SK-N-MC (cell line): ENCODE measurements at regions not wholly inside any gene's neighbourhood (a gene's known extent, or its start where the extent isn't known, plus 50 kb on each side); places are given as distances from the start of the nearest gene placed in this dataset.

Experiments
- DNase-seq: peaks from one replicate; pipeline ENCODE4 v3.0.0-alpha.2; 2011; ENCODE audit warnings: low read depth, low spot score
- H3K27ac ChIP-seq: fragments of 200-600 bp; sonication (generic); 2 replicates; pipeline ENCODE4 v1.5.1; 2016; ENCODE audit warnings: mixed run types
- H3K36me3 ChIP-seq: fragments of 200-600 bp; sonication (generic); 2 replicates; pipeline ENCODE4 v1.6.1; 2017; ENCODE audit warnings: antibody characterized with exemption, low read length, mixed read lengths; ENCODE audit not compliant: insufficient read depth
- H3K4me3 ChIP-seq: fragments of 200-600 bp; sonication (generic); 2 replicates; pipeline ENCODE4 v1.5.1; 2016
- H3K9ac ChIP-seq: fragments of 200-600 bp; sonication (generic); 2 replicates; pipeline ENCODE4 v1.8.0; 2017; ENCODE audit warnings: mixed run types, mixed read lengths; ENCODE audit not compliant: insufficient read length
- H3K9me3 ChIP-seq: fragments of 200-600 bp; sonication (generic); 2 replicates; pipeline ENCODE4 v1.6.1; 2017; ENCODE audit warnings: low read depth, mild to moderate bottlenecking, antibody characterized with exemption, low read length, moderate library complexity, mixed read lengths
- EZH2 ChIP-seq: fragments of 200-600 bp; sonication (generic); IDR thresholded peaks from one replicate; pipeline ENCODE4 v1.6.1; 2017; ENCODE audit warnings: antibody characterized with exemption
- FOXP2 ChIP-seq: optimal IDR thresholded peaks from 2 replicates; pipeline ENCODE3; 2011; ENCODE audit warnings: mild to moderate bottlenecking, moderate library complexity; ENCODE audit not compliant: insufficient read depth; ENCODE audit errors: extremely low read length, control extremely low read depth
- POLR2AphosphoS5 ChIP-seq: IDR thresholded peaks from 2 replicates; pipeline ENCODE4 v1.6.1; 2012; ENCODE audit warnings: mild to moderate bottlenecking, low read depth, low read length, borderline replicate concordance

GRCh38 chr10:113447278-113447677 lies 105.6 kb upstream of the HABP2 start:
- no peak for DNase-seq
- Histone ChIP-seq H3K4me3 (no peak overlapping the region), H3K9me3 (no peaks in the 10 kb centered on the region), H3K27ac (no peak overlapping the region), H3K9ac (no peak overlapping the region), H3K36me3 (no peaks in the 10 kb centered on the region)
- TF ChIP-seq FOXP2 (no peak), POLR2AphosphoS5 (no peak), EZH2 (no peak)

DNA sequence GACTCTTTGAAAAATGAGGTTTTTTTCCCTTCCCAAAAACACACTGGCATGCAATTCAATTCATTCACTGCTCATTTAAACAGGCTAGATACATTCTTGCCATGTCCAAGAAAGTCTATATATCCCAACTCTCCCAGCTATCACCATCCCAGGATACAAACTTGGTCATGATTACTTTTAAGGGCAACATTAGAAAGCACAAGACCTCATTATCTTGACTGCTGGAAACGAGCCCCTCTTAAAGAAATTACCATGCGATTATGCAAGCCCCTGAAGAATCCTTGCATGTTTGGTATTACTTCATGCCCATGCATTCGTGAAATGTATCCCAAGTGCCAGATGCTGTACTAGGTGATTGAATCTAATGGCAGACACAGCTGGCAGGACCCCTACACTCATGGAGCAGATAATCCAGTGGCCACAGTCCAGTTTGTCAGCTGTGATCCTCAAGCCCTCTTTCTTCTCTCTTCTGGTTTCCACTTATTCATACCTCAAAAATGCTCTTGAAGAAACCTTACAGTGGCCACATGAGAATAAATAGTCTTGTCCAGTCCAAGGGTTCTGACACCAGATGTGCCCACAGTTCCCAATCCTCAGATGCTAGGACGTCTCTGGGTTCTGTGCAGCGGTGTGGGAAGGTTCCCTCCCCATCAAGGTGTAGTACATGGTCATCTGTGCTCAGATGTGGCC lies 103.7 kb upstream of the HABP2 start:
- DNase-seq = no peak
- Histone ChIP-seq H3K9ac (no peak overlapping the region), H3K4me3 (no peak overlapping the region), H3K36me3 (no peaks in the 10 kb centered on the region), H3K9me3 (no peaks in the 10 kb centered on the region), H3K27ac (no peak overlapping the region)
- TF ChIP-seq EZH2 (no peak), FOXP2 (no peak), POLR2AphosphoS5 (no peak)

DNA sequence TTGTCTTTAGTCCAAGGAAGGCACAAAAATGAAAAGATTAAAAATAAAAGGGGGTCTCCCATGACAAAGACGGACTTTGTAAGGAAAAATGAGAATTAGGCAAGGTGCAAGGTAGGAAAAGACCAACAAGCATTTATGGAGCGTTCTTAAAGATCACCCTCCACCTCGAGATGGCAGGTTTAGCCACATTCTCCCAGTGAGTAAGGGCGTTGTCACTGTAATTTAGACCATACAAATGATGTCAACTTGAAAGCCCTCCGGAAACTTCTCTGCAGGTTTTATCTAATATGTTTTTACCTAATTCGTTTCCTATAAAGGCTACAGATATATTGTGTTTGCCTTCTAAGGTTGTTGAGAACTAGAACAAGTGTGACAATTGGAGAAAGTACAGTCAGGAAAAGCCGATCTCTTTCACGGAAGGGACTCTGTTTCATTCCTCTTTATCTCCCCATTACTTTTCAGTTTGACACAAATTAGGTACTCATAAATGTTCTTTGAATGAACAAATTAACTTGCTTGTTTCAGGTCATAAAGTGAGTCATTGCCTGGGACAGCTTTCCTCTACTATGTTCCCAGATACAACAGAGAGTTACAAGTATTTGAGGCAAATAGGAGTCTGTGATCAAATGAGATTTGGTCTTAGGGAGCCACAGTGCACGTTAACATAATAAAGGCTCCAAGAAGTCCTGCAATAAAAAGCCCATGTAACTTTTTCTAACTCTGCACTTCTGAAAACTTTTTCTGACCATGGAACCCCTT lies 102.6 kb upstream of the HABP2 start:
- no peak overlapping the region for H3K9ac ChIP-seq
- no peak for TF ChIP-seq EZH2
- no peak for TF ChIP-seq FOXP2
- TF ChIP-seq POLR2AphosphoS5 = no peak
- H3K4me3 ChIP-seq = no peak overlapping the region
- H3K36me3 ChIP-seq = no peaks in the 10 kb centered on the region
- H3K9me3 ChIP-seq = no peaks in the 10 kb centered on the region
- no peak overlapping the region for H3K27ac ChIP-seq
- DNase-seq = no peak

DNA sequence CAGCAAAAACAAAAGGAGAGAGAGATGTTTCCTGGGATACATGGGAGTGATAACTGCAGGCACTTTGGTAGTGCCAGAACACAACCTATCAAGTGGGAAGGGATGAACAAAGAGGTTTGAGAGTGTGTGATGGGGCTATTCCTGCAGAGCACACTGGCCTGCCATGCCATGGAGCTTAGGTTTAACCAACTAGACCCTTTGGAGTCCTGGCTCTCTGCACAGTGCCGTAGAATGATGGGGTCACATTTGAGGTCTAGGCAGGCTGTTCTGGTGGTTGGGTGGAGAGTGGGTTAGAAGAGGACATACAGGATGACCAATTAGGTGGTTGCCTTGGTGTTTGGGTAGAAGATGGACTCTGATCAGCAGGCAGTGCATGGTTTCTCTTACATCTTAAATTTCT lies 101.9 kb upstream of the HABP2 start:
- no peak overlapping the region for H3K27ac ChIP-seq
- DNase-seq = no peak

DNA sequence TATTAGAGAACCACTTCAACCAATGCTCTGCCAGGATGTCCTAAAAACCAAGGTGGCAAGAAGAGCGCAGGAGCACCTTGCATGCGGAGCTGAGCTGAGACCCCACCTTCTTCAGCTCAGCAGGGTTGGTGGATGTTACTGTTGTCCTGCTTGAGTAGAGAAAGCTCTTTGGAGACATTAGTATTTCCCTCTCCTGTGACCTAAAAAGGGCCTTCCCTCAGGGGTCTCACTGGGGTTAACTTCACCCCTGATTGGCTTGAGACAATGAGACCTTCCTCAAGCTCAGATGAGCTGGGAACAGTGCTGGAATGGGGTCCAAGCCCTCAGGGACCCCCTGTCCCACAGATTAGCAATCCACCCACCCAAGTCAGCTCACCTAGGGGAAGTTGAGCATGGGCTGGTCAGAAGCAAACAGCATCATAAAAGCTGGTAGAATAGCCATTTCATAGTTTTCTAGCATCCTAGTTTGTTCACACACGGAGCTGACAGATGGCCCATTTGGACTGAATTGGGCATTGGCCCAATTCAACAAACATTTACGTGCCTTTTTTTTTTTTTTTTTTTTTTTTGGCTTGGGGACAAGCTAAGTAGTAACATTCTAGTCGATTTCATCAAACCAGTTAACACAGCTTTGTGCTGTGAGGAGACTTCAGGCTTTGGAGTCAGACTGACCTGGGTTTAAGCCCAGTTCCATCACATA lies 100.6 kb upstream of the HABP2 start:
- Histone ChIP-seq H3K27ac (no peak overlapping the region), H3K4me3 (no peak overlapping the region), H3K9ac (no peak overlapping the region), H3K36me3 (no peaks in the 10 kb centered on the region), H3K9me3 (no peaks in the 10 kb centered on the region)
- TF ChIP-seq POLR2AphosphoS5 (no peak), FOXP2 (no peak), EZH2 (no peak)
- DNase-seq = no peak

More for the DNA sequence above, 101.9 kb upstream of the HABP2 start:
- no peaks in the 10 kb centered on the region for H3K36me3 ChIP-seq
- H3K9ac ChIP-seq = no peak overlapping the region
- no peaks in the 10 kb centered on the region for H3K9me3 ChIP-seq
- no peak for TF ChIP-seq EZH2
- TF ChIP-seq FOXP2 = no peak
- H3K4me3 ChIP-seq = no peak overlapping the region

DNA sequence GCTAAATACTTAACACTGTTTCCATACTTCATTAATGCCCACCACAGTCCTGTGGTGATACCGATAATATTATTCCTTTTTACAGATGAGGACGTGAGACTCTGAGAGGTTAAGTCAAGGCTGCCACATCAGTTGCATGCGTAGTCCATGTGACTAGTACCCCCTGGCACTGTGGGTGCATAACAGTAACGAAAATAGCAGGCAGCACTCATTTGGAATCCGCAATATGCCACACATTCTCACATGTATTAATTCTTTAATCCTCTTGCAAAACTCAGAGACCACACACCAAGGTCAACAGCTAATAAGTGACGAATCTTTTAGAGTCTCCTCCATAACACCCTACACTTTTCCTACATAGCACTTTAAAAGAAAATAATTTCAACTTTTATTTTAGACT lies 99.5 kb upstream of the HABP2 start:
- no peaks in the 10 kb centered on the region for H3K9me3 ChIP-seq
- no peak for TF ChIP-seq POLR2AphosphoS5
- TF ChIP-seq EZH2 = no peak
- TF ChIP-seq FOXP2 = no peak

DNA sequence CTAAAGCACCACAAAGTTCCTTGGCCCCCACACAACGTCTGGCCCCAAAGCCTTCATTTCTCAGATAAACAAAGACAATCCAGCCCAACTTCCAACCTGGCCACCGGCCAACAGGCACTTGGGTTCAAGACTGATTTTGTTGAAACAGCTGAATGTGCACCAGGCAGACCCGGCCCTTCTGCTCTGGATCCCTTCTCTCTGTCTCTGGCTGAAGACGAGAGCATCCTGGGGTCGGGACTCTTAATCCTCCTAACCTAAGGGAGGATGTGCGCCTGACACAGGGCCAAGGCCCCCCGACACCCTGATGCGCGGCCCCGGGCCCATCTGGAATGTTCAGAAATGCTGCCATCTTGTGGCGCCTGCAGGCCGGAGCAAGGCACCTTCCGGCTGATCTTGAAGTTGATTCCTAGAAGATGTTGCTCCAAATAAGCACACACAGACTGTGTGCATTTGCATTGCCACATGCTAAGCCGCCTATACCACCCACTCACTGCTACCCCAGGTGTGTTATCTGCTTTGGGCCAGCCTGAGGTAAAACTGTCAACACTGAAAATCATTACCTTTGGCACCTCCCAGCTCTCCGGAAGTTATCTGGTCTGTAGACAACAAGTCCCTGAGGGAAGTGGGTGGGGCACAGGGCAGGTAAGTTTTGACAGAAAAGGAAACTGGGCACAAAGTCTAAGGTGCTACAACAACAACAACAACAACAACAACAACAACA lies 98.4 kb upstream of the HABP2 start:
- Histone ChIP-seq H3K9me3 (no peaks in the 10 kb centered on the region), H3K36me3 (no peaks in the 10 kb centered on the region), H3K9ac (no peak overlapping the region), H3K27ac (no peak overlapping the region), H3K4me3 (no peak overlapping the region)
- no peak for DNase-seq
- TF ChIP-seq FOXP2 = no peak
- no peak for TF ChIP-seq EZH2
- no peak for TF ChIP-seq POLR2AphosphoS5

More for the DNA sequence above, 99.5 kb upstream of the HABP2 start:
- no peak overlapping the region for H3K4me3 ChIP-seq
- DNase-seq = no peak
- H3K36me3 ChIP-seq = no peaks in the 10 kb centered on the region
- no peak overlapping the region for H3K27ac ChIP-seq
- no peak overlapping the region for H3K9ac ChIP-seq

DNA sequence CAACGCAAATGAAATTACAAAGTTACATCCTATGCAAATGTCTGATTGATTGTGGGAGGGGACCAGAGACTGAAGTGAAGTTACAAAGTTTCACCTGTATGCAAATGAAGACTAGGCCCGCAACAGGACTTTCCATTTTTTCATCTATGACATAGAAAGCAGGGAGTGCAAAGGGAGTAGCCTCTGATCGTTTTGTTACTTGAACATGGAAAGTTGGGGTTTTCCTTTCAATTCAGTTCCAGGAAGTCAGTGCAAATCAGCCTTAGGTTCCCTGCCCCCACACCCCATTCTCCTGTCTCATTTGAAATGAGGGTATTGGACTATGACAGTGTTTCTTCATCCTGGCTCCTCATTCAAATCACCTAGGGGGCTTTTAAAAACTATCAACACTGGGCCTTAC lies 96.9 kb upstream of the HABP2 start:
- Histone ChIP-seq H3K9me3 (no peaks in the 10 kb centered on the region), H3K36me3 (no peaks in the 10 kb centered on the region), H3K9ac (no peak overlapping the region), H3K4me3 (no peak overlapping the region), H3K27ac (no peak overlapping the region)
- no peak for DNase-seq
- TF ChIP-seq EZH2 = no peak
- TF ChIP-seq FOXP2 = no peak
- no peak for TF ChIP-seq POLR2AphosphoS5
